ENCODE measurements at regions not wholly inside any gene's neighbourhood (a gene's known extent, or its start where the extent isn't known, plus 50 kb on each side); places are given as distances from the start of the nearest gene placed in this dataset.
A peak's percentile ranks its signal among the peaks of the same experiment; 100 is the strongest.

DNA sequence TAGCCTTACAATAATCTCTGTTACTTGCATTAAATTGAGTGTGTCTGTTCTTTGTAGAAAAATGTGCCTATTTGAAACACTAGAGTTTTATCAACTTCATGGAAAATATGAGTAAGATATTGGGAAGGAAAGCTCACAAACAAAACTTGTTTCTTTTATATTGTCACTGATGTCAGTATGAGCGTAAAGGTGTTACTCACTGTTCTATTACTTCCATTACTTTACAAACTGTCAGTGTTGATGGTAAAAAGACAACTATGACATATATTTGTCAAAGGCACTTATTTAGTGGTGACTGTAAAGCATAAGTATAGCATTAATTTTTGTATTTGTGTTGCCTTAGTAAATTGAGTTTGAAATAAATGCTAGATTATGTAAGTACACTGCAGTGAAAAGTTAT lies 193.7 kb upstream of the FLRT2 start:
- Histone ChIP-seq H3K9me3 (ENCODE audit: control insufficient read depth in 2 of 3, insufficient read depth in 1 of 3, low read length in 3 of 3) (no peaks in the 10 kb centered on the region), H3K4me3 (ENCODE audit: low read length in 3 of 3) (no peak overlapping the region), H3K9ac (ENCODE audit: low read length in 3 of 3) (no peak overlapping the region), H3K36me3 (ENCODE audit: control insufficient read depth in 2 of 3, insufficient read depth in 3 of 3, low read length in 3 of 3) (no peaks in the 10 kb centered on the region), H3K27ac (ENCODE audit: low read depth in 2 of 2, low read length in 2 of 2) (no peak overlapping the region), H3K27me3 (ENCODE audit: control insufficient read depth, insufficient read depth, low read length) (no peaks in the 10 kb centered on the region), H3K4me1 (ENCODE audit: control insufficient read depth in 2 of 3, insufficient read depth in 2 of 3, low read depth in 1 of 3, low read length in 3 of 3) (no peaks in the 10 kb centered on the region)
- no peak for DNase-seq
- intact Hi-C loops (cut with DNase I) = no loop called here
- TF ChIP-seq, protein P1, sequence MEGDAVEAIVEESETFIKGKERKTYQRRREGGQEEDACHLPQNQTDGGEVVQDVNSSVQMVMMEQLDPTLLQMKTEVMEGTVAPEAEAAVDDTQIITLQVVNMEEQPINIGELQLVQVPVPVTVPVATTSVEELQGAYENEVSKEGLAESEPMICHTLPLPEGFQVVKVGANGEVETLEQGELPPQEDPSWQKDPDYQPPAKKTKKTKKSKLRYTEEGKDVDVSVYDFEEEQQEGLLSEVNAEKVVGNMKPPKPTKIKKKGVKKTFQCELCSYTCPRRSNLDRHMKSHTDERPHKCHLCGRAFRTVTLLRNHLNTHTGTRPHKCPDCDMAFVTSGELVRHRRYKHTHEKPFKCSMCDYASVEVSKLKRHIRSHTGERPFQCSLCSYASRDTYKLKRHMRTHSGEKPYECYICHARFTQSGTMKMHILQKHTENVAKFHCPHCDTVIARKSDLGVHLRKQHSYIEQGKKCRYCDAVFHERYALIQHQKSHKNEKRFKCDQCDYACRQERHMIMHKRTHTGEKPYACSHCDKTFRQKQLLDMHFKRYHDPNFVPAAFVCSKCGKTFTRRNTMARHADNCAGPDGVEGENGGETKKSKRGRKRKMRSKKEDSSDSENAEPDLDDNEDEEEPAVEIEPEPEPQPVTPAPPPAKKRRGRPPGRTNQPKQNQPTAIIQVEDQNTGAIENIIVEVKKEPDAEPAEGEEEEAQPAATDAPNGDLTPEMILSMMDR (IDR thresholded peaks at IDR 0.05; ENCODE audit: borderline replicate concordance, extremely low read depth, insufficient read depth) = no peak
- no peak for FAIRE-seq

DNA sequence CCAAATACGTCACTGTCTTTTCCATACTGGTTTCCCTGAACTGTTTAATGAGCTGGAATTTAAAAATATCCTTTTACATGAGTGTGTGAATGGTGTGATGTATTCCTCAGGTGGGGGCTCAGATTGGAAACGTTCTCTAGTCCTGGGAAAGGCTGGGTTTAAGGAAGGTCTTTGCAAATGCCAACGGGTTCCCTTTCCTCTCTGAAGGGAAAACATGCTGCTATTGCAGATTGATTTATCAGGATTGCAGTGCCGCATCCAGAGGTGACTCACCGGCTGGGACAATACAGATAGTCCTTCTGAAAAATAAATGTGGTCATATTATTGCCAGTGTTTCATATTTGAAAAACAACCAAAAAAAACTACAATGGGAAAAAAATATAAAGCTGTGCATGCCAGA lies 193.1 kb upstream of the FLRT2 start:
- Histone ChIP-seq H3K4me1 (ENCODE audit: control insufficient read depth in 2 of 3, insufficient read depth in 2 of 3, low read depth in 1 of 3, low read length in 3 of 3) (no peaks in the 10 kb centered on the region), H3K9me3 (ENCODE audit: control insufficient read depth in 2 of 3, insufficient read depth in 1 of 3, low read length in 3 of 3) (no peaks in the 10 kb centered on the region), H3K9ac (ENCODE audit: low read length in 3 of 3) (no peak overlapping the region), H3K27me3 (ENCODE audit: control insufficient read depth, insufficient read depth, low read length) (no peaks in the 10 kb centered on the region), H3K4me3 (ENCODE audit: low read length in 3 of 3) (no peak overlapping the region), H3K27ac (ENCODE audit: low read depth in 2 of 2, low read length in 2 of 2) (no peak overlapping the region), H3K36me3 (ENCODE audit: control insufficient read depth in 2 of 3, insufficient read depth in 3 of 3, low read length in 3 of 3) (no peaks in the 10 kb centered on the region)
- no peak for FAIRE-seq
- intact Hi-C loops (cut with DNase I) = no loop called here
- TF ChIP-seq, protein P1 (IDR thresholded peaks at IDR 0.05; ENCODE audit: borderline replicate concordance, extremely low read depth, insufficient read depth) = no peak
- DNase-seq = no peak

DNA sequence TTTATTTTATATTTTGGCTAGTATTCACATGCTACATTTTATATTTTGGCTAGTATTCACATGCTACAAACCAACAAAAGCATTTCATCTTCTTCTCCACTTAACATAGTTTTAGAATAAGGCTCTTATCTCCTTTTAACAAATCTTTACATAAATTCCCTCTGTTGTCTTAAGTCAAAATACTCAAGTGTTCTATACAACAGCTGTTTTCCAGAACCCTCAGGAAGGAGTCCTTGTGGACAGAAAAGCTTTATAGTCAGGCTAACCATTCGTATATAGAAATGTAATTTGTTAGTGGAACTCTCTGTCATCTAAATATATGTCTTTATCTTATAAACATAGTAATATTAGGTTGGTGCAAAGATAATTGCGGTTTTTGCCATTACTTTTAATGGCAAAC lies 191.0 kb upstream of the FLRT2 start:
- TF ChIP-seq, protein P1 (IDR thresholded peaks at IDR 0.05; ENCODE audit: borderline replicate concordance, extremely low read depth, insufficient read depth) = no peak
- FAIRE-seq = no peak
- H3K9ac ChIP-seq (ENCODE audit: low read length in 3 of 3) = no peak overlapping the region
- DNase-seq = peak in 1 of 5 donors; percentile 66
- no peaks in the 10 kb centered on the region for H3K4me1 ChIP-seq (ENCODE audit: control insufficient read depth in 2 of 3, insufficient read depth in 2 of 3, low read depth in 1 of 3, low read length in 3 of 3)
- no peak overlapping the region for H3K4me3 ChIP-seq (ENCODE audit: low read length in 3 of 3)
- H3K9me3 ChIP-seq (ENCODE audit: control insufficient read depth in 2 of 3, insufficient read depth in 1 of 3, low read length in 3 of 3) = no peaks in the 10 kb centered on the region
- no peaks in the 10 kb centered on the region for H3K27me3 ChIP-seq (ENCODE audit: control insufficient read depth, insufficient read depth, low read length)
- H3K27ac ChIP-seq (ENCODE audit: low read depth in 2 of 2, low read length in 2 of 2) = no peak overlapping the region
- intact Hi-C loops (cut with DNase I) = no loop called here
- H3K36me3 ChIP-seq (ENCODE audit: control insufficient read depth in 2 of 3, insufficient read depth in 3 of 3, low read length in 3 of 3) = no peaks in the 10 kb centered on the region

DNA sequence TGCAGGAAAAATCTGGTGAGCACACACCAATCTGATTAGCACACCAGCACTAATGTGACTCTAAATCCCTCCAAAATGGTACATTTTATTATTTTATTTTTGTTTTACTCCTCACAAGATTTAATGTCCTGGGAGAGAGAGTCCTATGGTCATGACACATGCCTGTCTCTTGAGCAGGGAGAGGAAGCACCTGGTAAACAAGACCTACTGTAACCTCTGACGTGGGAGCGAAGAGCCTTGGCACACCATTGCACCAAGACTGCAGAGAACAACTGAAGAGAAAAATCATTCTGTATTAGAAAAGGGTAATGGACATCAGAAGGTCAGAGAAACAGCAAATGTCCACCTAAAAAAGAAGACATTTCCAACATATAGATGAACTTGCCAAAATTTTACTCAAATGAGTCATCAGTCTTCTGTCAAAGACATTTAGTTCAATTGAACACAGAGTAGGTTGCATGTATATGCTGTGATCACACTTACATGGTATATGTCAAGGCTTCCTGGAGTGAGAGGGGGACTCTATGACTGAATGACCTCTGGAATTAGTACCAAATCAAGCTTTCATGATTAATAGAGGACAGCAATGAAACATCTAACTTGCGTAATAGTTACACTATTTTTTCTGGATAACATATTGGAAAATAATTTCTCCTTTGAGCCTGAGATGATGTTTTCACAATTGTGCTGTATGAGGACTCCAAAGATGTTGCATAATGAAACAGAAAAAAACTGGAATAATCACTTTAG lies 186.9 kb upstream of the FLRT2 start:
- intact Hi-C loops (cut with DNase I) = no loop called here
- Histone ChIP-seq H3K36me3 (ENCODE audit: control insufficient read depth in 2 of 3, insufficient read depth in 3 of 3, low read length in 3 of 3) (no peaks in the 10 kb centered on the region), H3K4me1 (ENCODE audit: control insufficient read depth in 2 of 3, insufficient read depth in 2 of 3, low read depth in 1 of 3, low read length in 3 of 3) (no peaks in the 10 kb centered on the region), H3K9me3 (ENCODE audit: control insufficient read depth in 2 of 3, insufficient read depth in 1 of 3, low read length in 3 of 3) (no peaks in the 10 kb centered on the region), H3K4me3 (ENCODE audit: low read length in 3 of 3) (no peak overlapping the region), H3K27ac (ENCODE audit: low read depth in 2 of 2, low read length in 2 of 2) (no peak overlapping the region), H3K27me3 (ENCODE audit: control insufficient read depth, insufficient read depth, low read length) (no peaks in the 10 kb centered on the region), H3K9ac (ENCODE audit: low read length in 3 of 3) (no peak overlapping the region)
- TF ChIP-seq, protein P1 (IDR thresholded peaks at IDR 0.05; ENCODE audit: borderline replicate concordance, extremely low read depth, insufficient read depth) = no peak
- DNase-seq (no peak), FAIRE-seq (no peak)

Measured in kidney (tissue), 13 donors.